ENCODE measurements at regions not wholly inside any gene's neighbourhood (a gene's known extent, or its start where the extent isn't known, plus 50 kb on each side); places are given as distances from the start of the nearest gene placed in this dataset.

- no peak for DNase-seq
Observed at GRCh38 chr1:219467524-219467923, 145.4 kb downstream of the ZC3H11B start.

DNA sequence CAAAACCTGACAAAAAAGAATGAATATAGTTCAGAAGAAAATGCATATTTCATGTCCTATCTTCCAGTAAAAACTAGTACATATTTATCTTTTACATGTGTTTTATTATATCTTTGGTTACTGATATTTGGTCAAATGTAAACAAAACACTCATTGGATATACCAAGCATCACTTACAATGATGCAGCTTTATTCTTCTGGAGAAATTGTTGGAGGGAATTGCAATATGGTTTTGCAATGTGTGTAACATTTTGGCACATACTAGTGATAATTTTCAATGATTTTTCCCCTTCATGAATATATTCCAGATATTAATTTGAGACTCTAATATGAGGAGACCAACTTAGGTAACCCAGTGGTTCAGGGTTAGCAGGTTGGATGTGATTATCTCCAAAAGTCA, 146.1 kb downstream of the ZC3H11B start:
- DNase-seq = no peak

DNA sequence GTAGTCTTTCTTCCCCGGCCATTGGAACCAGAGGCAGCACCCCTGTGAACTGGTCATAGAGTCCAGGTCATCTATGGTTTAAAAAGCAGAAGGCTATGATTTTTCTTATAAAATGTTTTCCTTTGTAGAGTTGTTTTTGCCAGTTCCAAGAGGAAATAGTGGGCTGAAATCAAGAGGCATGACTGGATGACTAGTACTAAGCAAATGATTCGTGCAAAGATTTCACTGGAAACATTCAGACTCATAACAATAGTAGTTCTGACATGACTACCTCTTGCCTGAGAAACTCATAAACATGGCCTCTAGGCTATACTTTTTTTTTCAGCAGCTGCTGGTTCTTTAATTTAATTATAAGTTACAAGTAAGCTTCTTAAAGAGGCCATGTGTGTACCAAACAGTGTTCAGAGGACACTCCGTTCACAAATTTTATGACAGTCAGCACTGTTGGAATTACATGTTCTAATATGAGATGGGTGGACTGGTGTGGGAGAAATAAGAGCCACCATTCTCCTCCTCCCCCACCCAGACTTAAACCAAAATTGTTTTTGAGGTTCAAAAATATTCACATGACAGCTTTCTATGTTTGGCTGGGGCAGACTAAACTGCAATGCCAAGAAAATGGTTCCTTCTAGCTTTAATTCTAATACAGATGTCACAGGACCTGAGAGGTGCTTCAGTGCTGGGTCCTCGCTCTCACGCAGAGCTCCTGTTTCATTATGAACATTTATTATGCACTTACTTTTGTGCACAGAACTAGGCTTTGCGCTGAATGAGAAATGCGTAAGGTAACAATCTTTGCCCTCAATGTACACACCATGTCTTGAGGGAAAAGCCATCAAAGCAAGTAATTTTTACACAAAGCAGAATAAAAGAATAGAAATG, 147.5 kb downstream of the ZC3H11B start:
- no peak for DNase-seq

GRCh38 chr1:219463636-219464035, 149.3 kb downstream of the ZC3H11B start:
- no peak for DNase-seq

- no peak for DNase-seq
Observed at GRCh38 chr1:219461981-219462400, 150.9 kb downstream of the ZC3H11B start.

GRCh38 chr1:219460896-219461815, 151.7 kb downstream of the ZC3H11B start:
- no peak for DNase-seq

GRCh38 chr1:219460081-219460895, 152.6 kb downstream of the ZC3H11B start:
- no peak for DNase-seq

DNA sequence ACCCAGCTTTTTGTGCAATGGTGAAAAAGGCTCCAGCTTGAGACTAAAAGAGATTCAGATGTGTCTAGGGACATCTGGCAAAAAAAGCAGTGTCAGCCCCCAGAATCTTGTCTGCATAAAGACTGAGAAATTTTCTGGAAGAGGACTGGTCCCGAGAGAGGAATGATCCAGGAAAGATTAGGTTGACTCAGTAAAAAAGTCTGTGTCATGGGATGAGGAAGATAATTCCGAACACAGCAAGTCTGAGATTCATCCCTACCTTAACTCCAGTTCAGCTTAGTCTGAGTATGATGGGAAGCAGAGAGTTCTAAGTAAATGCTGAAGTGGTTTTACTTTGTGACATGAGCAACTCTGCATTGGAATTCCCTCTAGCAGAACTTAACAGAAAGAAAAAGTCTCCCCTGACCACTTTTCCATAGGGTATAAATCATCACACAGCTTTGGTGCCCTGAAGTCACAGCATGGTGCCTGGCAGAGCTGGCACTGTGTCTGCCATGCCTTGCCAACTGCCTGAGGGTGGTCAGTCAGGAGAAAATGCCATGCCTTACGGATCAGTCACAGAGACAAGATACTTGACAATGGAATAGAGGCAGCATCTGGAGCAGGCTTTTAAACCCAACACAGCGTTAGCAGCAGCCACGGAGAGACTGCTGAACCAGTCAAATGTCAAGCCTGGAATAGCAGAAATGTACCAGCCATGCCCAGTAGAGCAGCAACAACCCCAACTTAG, 153.4 kb downstream of the ZC3H11B start:
- DNase-seq = no peak

- no peak for DNase-seq
Observed at GRCh38 chr1:219446288-219446687, 166.6 kb downstream of the ZC3H11B start.

- DNase-seq = no peak
Observed at GRCh38 chr1:219445864-219446263, 167.0 kb downstream of the ZC3H11B start.

GRCh38 chr1:219444474-219444873, 168.4 kb downstream of the ZC3H11B start:
- no peak for DNase-seq

DNA sequence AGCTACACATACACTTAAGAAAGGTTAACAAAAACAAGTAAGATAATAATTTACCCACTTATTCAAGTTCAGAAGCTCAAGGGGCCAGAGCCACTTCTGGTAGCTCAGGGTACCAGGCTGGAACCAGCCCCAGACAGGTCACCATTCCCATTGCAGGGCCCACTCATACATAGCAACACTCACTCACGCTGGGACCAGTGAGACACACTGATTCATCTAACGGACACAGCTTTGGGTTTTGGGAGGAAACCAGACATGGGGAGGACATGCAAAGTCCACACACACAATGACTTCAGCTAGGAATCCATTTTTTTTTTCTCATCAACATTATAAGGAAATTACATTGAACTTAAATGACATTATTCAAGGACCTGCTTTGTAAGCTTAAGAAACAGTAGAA, 169.1 kb downstream of the ZC3H11B start:
- no peak for DNase-seq

DNA sequence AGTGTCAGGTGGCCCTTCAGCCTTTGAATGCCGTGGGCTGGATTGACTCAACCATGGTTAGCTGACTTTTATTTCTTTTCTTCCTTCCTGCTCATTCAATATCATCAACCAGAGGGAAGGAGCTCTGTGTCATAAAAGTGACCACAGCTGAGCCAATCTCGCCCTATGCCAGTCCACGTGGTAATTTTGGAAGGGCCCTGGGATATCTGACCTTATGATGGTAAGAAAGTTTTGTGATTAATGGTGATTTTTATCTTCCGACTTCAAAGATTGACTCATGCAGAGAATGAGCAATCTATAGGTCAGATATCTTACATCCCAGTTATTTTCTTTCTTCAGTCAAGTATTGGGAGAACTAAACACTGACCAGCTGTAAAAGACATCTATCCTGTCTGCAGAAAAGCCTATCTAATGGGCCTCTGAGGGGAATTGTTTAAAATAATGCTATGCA, 170.3 kb downstream of the ZC3H11B start:
- no peak for DNase-seq

DNA sequence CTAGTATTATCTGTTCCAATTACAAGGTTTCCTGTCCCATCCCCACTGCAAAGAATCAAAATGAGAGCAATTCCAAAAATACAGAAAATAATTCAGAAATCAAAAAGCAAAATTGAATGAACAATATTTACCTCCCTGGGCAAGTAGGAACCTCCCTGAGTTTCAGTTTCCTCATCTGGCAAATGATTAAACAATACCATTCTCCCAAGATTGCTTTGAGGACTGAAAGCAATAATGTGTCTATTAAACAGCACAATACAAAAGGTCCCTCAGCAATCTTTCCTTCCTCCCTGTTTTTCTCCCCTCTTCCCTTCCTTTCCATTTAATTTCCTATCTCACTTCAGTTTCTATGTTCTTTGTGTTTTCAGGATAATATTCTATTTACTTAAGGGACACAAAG, 171.0 kb downstream of the ZC3H11B start:
- DNase-seq = no peak

- DNase-seq = no peak
Observed at GRCh38 chr1:219439376-219439775, 173.5 kb downstream of the ZC3H11B start.

DNA sequence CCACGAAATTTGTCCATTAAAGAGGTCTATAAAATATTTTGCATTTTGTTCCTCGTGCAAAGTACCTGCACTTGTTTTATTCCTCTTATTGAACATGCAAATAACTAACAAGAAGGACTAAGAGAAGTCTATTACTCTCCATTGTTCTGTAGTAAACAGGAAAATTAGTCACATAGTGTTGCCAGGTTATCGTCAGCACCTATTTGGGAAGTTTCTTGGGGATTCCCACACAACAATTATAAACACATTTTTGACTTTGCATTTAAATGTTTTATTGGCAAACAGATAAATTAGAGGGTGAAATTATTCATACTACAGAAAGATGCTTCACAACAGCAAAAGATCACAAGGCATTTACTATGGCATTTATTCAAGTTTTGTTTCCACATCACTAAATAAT, 174.5 kb downstream of the ZC3H11B start:
- DNase-seq = no peak

DNA sequence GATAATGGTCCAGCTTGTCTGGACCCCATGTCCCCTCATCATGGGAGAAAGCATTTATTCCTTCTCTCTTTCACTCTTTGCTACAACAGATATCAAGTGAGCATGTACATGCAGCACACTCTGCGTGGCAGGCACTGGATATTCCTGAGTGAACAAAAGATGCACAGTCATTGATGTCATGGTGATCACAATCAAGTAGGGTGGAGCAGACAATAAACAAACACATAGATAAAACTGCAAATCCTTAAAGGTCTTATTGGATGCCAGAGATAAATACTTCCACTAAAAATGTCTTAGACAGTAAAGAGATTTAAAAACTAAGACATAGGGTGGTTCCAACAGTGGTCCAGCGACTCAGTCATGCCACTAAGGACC, 178.0 kb downstream of the ZC3H11B start:
- DNase-seq = no peak

- no peak for DNase-seq
Observed at GRCh38 chr1:219434285-219434922, 178.5 kb downstream of the ZC3H11B start.

GRCh38 chr1:219433496-219434131, 179.3 kb downstream of the ZC3H11B start:
- no peak for DNase-seq

- no peak for DNase-seq
Observed at GRCh38 chr1:219433001-219433400, 179.9 kb downstream of the ZC3H11B start.

DNA sequence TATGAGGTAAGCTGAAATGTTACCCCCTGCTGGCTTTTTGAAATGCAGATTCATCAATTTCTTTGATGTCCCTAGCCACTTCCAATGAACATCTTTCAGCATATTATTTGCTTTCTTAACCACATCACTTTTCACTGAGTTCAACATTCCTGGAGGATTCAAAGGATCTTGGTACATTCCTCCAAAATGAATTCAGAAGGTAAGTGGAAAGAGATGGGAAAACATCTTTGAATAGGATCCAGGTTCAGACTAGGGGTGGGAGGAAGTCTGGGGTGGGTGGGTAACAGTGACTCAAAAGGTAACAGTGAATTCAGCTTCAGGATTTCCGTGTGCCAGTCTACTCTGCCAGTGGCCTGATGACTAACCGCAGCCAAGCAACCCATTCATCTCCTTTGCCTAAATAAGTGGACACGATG, 180.7 kb downstream of the ZC3H11B start:
- no peak for DNase-seq
